OCI-LY7 (cell line): ENCODE measurements at regions not wholly inside any gene's neighbourhood (a gene's known extent, or its start where the extent isn't known, plus 50 kb on each side); places are given as distances from the start of the nearest gene placed in this dataset.

Experiments used
- BruUV-seq: library from RNA; stranded (reverse); fragments of 400-500 nt; replicated peaks from 2 replicates; lab custom pipeline; 2021; lab: Mats Ljungman, UMichigan
- CTCF ChIA-PET: fragments of 300-600 bp; sonication (Branson Sonifier 250); formaldehyde crosslinking; loops from one replicate; lab custom pipeline; 2022; ENCODE audit warnings: antibody characterized with exemption; ENCODE audit not compliant: unreplicated experiment; lab: Charles Lee
- POLR2A ChIA-PET: fragments of 300-600 bp; sonication (Branson Sonifier 250); formaldehyde crosslinking; loops from one replicate; lab custom pipeline; 2022; ENCODE audit warnings: antibody characterized with exemption; lab: Charles Lee
- DNase-seq: peaks from one replicate; pipeline ENCODE4 v3.0.0-alpha.2; 2015; ENCODE audit warnings: low spot score
- H2AFZ ChIP-seq: fragments of 200-600 bp; sonication (generic), shearing (Covaris generic); 2 replicates; pipeline ENCODE4 v1.6.1; 2014; ENCODE audit warnings: mild to moderate bottlenecking, antibody characterized with exemption, low read length, moderate library complexity
- H3K27ac ChIP-seq: fragments of 200-600 bp; sonication (generic); 2 replicates; pipeline ENCODE4 v1.5.1; 2014; ENCODE audit warnings: mixed run types, low read depth, mild to moderate bottlenecking, moderate library complexity, low read length, inconsistent platforms; ENCODE audit not compliant: poor library complexity, severe bottlenecking
- H3K36me3 ChIP-seq: fragments of 200-600 bp; sonication (generic); 2 replicates; pipeline ENCODE4 v1.6.1; 2014; ENCODE audit warnings: mild to moderate bottlenecking, antibody characterized with exemption, low read length, moderate library complexity, mixed read lengths; ENCODE audit not compliant: insufficient read depth
- H3K4me1 ChIP-seq: fragments of 200-600 bp; sonication (generic); 2 replicates; pipeline ENCODE4 v1.5.1; 2014; ENCODE audit warnings: mild to moderate bottlenecking, low read length; ENCODE audit not compliant: insufficient read depth, poor library complexity, severe bottlenecking
- H3K4me2 ChIP-seq: fragments of 200-600 bp; sonication (generic); 2 replicates; pipeline ENCODE4 v1.6.1; 2014; ENCODE audit warnings: mild to moderate bottlenecking, low read length
- H3K4me3 ChIP-seq: fragments of 200-600 bp; sonication (generic); 2 replicates; pipeline ENCODE4 v1.5.1; 2014; ENCODE audit warnings: mild to moderate bottlenecking, low read depth, low read length; ENCODE audit not compliant: poor library complexity, severe bottlenecking
- H3K79me2 ChIP-seq: fragments of 200-600 bp; sonication (generic); 2 replicates; pipeline ENCODE4 v1.6.1; 2016; ENCODE audit warnings: low read depth, mild to moderate bottlenecking, low read length, moderate library complexity, mixed read lengths; ENCODE audit not compliant: insufficient read depth
- H3K9me2 ChIP-seq: fragments of 200-600 bp; sonication (generic); 2 replicates; pipeline ENCODE4 v1.6.1; 2016; ENCODE audit warnings: mild to moderate bottlenecking, low read length, mixed read lengths; ENCODE audit not compliant: insufficient read depth
- H3K9me3 ChIP-seq: fragments of 200-600 bp; sonication (generic); 2 replicates; pipeline ENCODE4 v1.6.1; 2014; ENCODE audit warnings: mild to moderate bottlenecking, mixed run types, low read length, mixed read lengths
- H4K20me1 ChIP-seq: fragments of 200-600 bp; sonication (generic); 2 replicates; pipeline ENCODE4 v1.6.1; 2014; ENCODE audit warnings: mild to moderate bottlenecking, antibody characterized with exemption, low read length, moderate library complexity, mixed read lengths; ENCODE audit not compliant: insufficient read depth
- EZH2phosphoT487 ChIP-seq: fragments of 200-600 bp; sonication (generic); IDR thresholded peaks from 2 replicates; pipeline ENCODE4 v1.6.1; 2018; ENCODE audit warnings: low read depth, borderline replicate concordance, mild to moderate bottlenecking, mixed run types, antibody characterized with exemption, low read length, moderate library complexity, mixed read lengths
- intact Hi-C: fragments of 100-400 bp; cut with micrococcal nuclease; formaldehyde crosslinking; loops from one replicate; pipeline ENCODE4 v1.10.0; 2022; ENCODE audit not compliant: unreplicated experiment
- TF ChIP-seq, protein P1 (sequence below): fragments of 200-600 bp; sonication (generic); conservative IDR thresholded peaks from 2 replicates; pipeline ENCODE4 v1.5.1; 2014; ENCODE audit warnings: mild to moderate bottlenecking, antibody characterized with exemption, low read length, moderate library complexity, mixed read lengths

DNA sequence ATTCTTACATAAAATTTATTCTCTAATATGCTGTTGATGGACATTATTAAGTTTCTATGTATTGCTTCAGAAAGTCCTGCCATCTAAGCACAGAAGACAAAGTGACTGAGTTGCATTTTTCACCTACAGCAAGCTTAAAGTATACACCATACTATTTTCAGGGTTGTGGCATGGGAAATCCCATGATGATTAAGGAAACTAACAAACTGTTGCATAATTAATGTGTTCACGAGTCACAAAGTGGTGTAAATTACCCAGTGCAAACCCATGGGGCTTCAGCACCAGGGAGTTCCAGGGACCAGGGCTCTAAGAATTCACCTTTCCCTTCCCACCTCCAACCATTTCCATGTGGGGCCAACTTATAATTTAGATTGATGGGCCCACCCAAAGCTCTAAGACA, 81.9 kb upstream of the NR5A2 start:
- no peak overlapping the region for H3K4me2 ChIP-seq
- H3K79me2 ChIP-seq: no peaks in the 10 kb centered on the region
- DNase-seq: no peak
- H4K20me1 ChIP-seq: no peaks in the 10 kb centered on the region
- intact Hi-C loops: no loop called here
- ChIA-PET POLR2A (interaction anchor here (0.5 to 2.2 kb wide), 4 partner anchors 9 to 33 kb away, joined by 3 to 9 read pairs (median 4); no protein-coding TSS in a partner anchor), CTCF (no interaction called here)
- H3K9me2 ChIP-seq: no peaks in the 10 kb centered on the region
- no peaks in the 10 kb centered on the region for H3K9me3 ChIP-seq
- no peak for TF ChIP-seq EZH2phosphoT487
- TF ChIP-seq, protein P1, sequence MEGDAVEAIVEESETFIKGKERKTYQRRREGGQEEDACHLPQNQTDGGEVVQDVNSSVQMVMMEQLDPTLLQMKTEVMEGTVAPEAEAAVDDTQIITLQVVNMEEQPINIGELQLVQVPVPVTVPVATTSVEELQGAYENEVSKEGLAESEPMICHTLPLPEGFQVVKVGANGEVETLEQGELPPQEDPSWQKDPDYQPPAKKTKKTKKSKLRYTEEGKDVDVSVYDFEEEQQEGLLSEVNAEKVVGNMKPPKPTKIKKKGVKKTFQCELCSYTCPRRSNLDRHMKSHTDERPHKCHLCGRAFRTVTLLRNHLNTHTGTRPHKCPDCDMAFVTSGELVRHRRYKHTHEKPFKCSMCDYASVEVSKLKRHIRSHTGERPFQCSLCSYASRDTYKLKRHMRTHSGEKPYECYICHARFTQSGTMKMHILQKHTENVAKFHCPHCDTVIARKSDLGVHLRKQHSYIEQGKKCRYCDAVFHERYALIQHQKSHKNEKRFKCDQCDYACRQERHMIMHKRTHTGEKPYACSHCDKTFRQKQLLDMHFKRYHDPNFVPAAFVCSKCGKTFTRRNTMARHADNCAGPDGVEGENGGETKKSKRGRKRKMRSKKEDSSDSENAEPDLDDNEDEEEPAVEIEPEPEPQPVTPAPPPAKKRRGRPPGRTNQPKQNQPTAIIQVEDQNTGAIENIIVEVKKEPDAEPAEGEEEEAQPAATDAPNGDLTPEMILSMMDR: no peak
- H3K4me3 ChIP-seq: no peak overlapping the region
- H3K4me1 ChIP-seq: peaks cover 19% of the 10 kb centered on the region
- no TSS peak for BruUV-seq
- H2AFZ ChIP-seq: peak overlapping the region; percentile 57; the same call in 1 of the 2 replicates
- no peaks in the 10 kb centered on the region for H3K36me3 ChIP-seq
- no peak overlapping the region for H3K27ac ChIP-seq

DNA sequence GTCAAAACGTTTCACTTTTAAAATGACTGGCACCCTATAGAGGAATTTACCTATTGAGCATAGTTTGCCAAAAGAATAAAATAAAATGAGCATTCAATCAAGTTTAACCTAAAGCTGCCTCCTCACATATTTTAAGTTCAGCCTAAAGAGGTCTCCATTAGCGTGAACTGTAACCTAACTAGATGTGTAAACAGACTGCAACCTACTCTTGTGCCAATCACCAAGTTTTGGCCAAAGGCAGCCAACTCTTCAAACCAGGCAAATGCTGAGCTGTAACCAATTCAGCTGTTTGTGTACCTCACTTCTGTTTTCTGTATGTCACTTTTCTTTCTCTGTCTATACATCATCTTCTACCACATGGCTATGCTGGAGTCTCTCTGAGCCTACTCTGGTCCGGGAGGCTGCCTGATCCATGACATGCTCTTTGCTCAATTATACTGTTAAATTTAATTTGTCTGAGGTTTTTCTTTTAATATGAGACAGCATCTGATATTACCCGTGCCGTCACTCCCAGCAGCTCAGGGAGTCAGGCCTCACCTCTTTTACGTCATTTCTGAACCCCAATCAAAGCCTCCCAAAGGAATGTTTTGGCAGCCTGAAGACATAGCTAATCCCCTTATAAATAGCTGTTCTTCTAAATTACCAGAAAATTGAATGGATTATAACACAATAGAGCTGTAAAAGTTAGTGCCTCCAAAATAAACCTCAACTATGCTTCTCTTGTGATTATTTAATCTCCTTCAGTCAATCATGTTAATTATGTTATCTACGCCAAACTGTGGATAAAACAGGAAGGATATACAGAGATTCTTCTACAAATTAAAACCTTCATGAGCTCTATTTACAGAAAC, 81.0 kb upstream of the NR5A2 start:
- no peaks in the 10 kb centered on the region for H3K9me3 ChIP-seq
- no TSS peak for BruUV-seq
- H3K9me2 ChIP-seq: no peaks in the 10 kb centered on the region
- H3K4me3 ChIP-seq: no peak overlapping the region
- no peak overlapping the region for H2AFZ ChIP-seq
- H3K4me1 ChIP-seq: peaks cover 19% of the 10 kb centered on the region
- TF ChIP-seq EZH2phosphoT487: no peak
- TF ChIP-seq, protein P1: no peak
- H3K4me2 ChIP-seq: no peak overlapping the region
- intact Hi-C loops: no loop called here
- ChIA-PET POLR2A (interaction anchor here (1.1 to 1.5 kb wide), 2 partner anchors 8 to 25 kb away, joined by 4 to 5 read pairs; no protein-coding TSS in a partner anchor), CTCF (interaction anchor here (0.6 kb wide), 1 partner anchor 723 kb away, joined by 7 read pairs; the partner anchor contains the start of gene DDX59)
- no peak for DNase-seq
- H3K27ac ChIP-seq: no peak overlapping the region
- H4K20me1 ChIP-seq: no peaks in the 10 kb centered on the region
- no peaks in the 10 kb centered on the region for H3K36me3 ChIP-seq
- no peaks in the 10 kb centered on the region for H3K79me2 ChIP-seq
